GM23338 (cell line): ENCODE measurements at regions not wholly inside any gene's neighbourhood (a gene's known extent, or its start where the extent isn't known, plus 50 kb on each side); places are given as distances from the start of the nearest gene placed in this dataset.

Source experiments
- ATAC-seq: fragments of 200-7000 bp; cut with Tn5 transposase; 3 replicates; pipeline ENCODE4 v1.9.1; 2020
- DNase-seq: peaks from one replicate; pipeline ENCODE4 v3.0.0-alpha.2; 2015; ENCODE audit warnings: low spot score
- H2AFZ ChIP-seq: fragments of 200-600 bp; sonication (generic); 2 replicates; pipeline ENCODE4 v1.8.0; 2016; ENCODE audit warnings: antibody characterized with exemption, mild to moderate bottlenecking, moderate library complexity
- H3F3A ChIP-seq: fragments of 200-600 bp; sonication (generic); replicated peaks from 2 replicates; pipeline ENCODE4 v1.8.0; 2017; ENCODE audit warnings: antibody characterized with exemption, mixed run types, low read depth
- H3K27ac ChIP-seq: fragments of 200-600 bp; sonication (generic); 2 replicates; pipeline ENCODE4 v1.6.1; 2016; ENCODE audit warnings: low read depth
- H3K27me3 ChIP-seq: fragments of 200-600 bp; sonication (generic); 2 replicates; pipeline ENCODE4 v1.8.0; 2016; ENCODE audit warnings: mild to moderate bottlenecking, mixed run types, moderate library complexity; ENCODE audit not compliant: insufficient read depth
- H3K36me3 ChIP-seq: fragments of 200-600 bp; sonication (generic); 2 replicates; pipeline ENCODE4 v1.8.0; 2016; ENCODE audit warnings: mild to moderate bottlenecking; ENCODE audit not compliant: insufficient read depth
- H3K4me1 ChIP-seq: fragments of 200-600 bp; sonication (generic); 2 replicates; pipeline ENCODE4 v1.8.0; 2016; ENCODE audit warnings: mild to moderate bottlenecking, moderate library complexity; ENCODE audit not compliant: insufficient read depth
- H3K4me2 ChIP-seq: fragments of 200-600 bp; sonication (generic); 2 replicates; pipeline ENCODE4 v1.7.1; 2017; ENCODE audit warnings: mixed run types
- H3K4me3 ChIP-seq: fragments of 200-600 bp; sonication (generic); 2 replicates; pipeline ENCODE4 v1.6.1; 2016; ENCODE audit warnings: mixed run types
- H3K79me2 ChIP-seq: fragments of 200-600 bp; sonication (generic); replicated peaks from 2 replicates; pipeline ENCODE4 v1.8.0; 2017; ENCODE audit warnings: mild to moderate bottlenecking; ENCODE audit not compliant: insufficient read depth
- H3K9me2 ChIP-seq: fragments of 200-600 bp; sonication (generic); 2 replicates; pipeline ENCODE4 v1.8.0; 2017; ENCODE audit not compliant: insufficient read depth
- H4K20me1 ChIP-seq: fragments of 200-600 bp; sonication (generic); replicated peaks from 2 replicates; pipeline ENCODE4 v1.8.0; 2017; ENCODE audit warnings: mild to moderate bottlenecking; ENCODE audit not compliant: insufficient read depth
- H3K27ac Mint-ChIP-seq: 2 replicates; pipeline ENCODE4 v1.8.0; 2020; ENCODE audit warnings: inconsistent platforms, mild to moderate bottlenecking, moderate library complexity, mixed read lengths
- H3K27me3 Mint-ChIP-seq: 3 replicates; pipeline ENCODE4 v1.8.0; 2022; ENCODE audit warnings: low read depth, mild to moderate bottlenecking, moderate library complexity, mixed read lengths, inconsistent platforms; ENCODE audit not compliant: insufficient read depth, poor library complexity
- H3K36me3 Mint-ChIP-seq: 3 replicates; pipeline ENCODE4 v1.8.0; 2021; ENCODE audit warnings: low read depth, mild to moderate bottlenecking, inconsistent platforms, moderate library complexity, mixed read lengths
- H3K4me1 Mint-ChIP-seq: 3 replicates; pipeline ENCODE4 v1.8.0; 2020; ENCODE audit warnings: mild to moderate bottlenecking, inconsistent platforms, mixed read lengths
- H3K4me3 Mint-ChIP-seq: 3 replicates; pipeline ENCODE4 v1.8.0; 2021; ENCODE audit warnings: moderate library complexity, mild to moderate bottlenecking, inconsistent platforms, mixed read lengths
- H3K9me3 Mint-ChIP-seq: 3 replicates; pipeline ENCODE4 v1.8.0; 2020; ENCODE audit warnings: moderate library complexity, mild to moderate bottlenecking, inconsistent platforms, mixed read lengths
- CREB1 ChIP-seq: fragments of 250-450 bp; sonication (Bioruptor Pico); IDR thresholded peaks from 2 replicates; pipeline ENCODE4 v1.5.0; 2020; ENCODE audit warnings: low read depth, mild to moderate bottlenecking, moderate library complexity
- CTCF ChIP-seq, 2 experiments: fragments of 200-600 bp in 1 of 2; sonication (generic) in 1 of 2; conservative IDR thresholded peaks; 2 replicates each; pipeline versions ENCODE4 v1.5.1 to v1.6.1; 2016 to 2017; ENCODE audit warnings: antibody characterized with exemption in 2 of 2, low read depth in 2 of 2, mild to moderate bottlenecking in 2 of 2, moderate library complexity in 1 of 2
- EZH2 ChIP-seq: fragments of 200-600 bp; sonication (generic); IDR thresholded peaks from one replicate; pipeline ENCODE4 v1.8.0; 2017; ENCODE audit warnings: antibody characterized with exemption, mild to moderate bottlenecking, low read depth; ENCODE audit not compliant: unreplicated experiment
- EZH2phosphoT487 ChIP-seq: fragments of 200-600 bp; sonication (generic); IDR thresholded peaks from one replicate; pipeline ENCODE4 v1.8.1; 2018; ENCODE audit warnings: antibody characterized with exemption; ENCODE audit not compliant: unreplicated experiment
- JUNB ChIP-seq: IDR thresholded peaks from one replicate; pipeline ENCODE4 v1.6.1; 2016; ENCODE audit warnings: antibody characterized with exemption; ENCODE audit not compliant: unreplicated experiment
- NANOG ChIP-seq: IDR thresholded peaks from 2 replicates; pipeline ENCODE4 v1.6.1; 2016; ENCODE audit warnings: antibody characterized with exemption, borderline replicate concordance
- POLR2AphosphoS5 ChIP-seq: IDR thresholded peaks from 2 replicates; pipeline ENCODE4 v1.6.1; 2016; ENCODE audit warnings: antibody characterized with exemption, low read depth
- STAT1 ChIP-seq: IDR thresholded peaks from one replicate; pipeline ENCODE4 v1.6.1; 2016; ENCODE audit warnings: antibody characterized with exemption; ENCODE audit not compliant: unreplicated experiment
- ZNF114 ChIP-seq: fragments of 250-450 bp; sonication (Bioruptor Pico); IDR thresholded peaks from 2 replicates; pipeline ENCODE4 v1.5.0; 2020; ENCODE audit warnings: mild to moderate bottlenecking, moderate library complexity
- ZNF331 ChIP-seq: fragments of 250-450 bp; sonication (Bioruptor Pico); IDR thresholded peaks from 2 replicates; pipeline ENCODE4 v1.5.0; 2020; ENCODE audit warnings: low read depth, mild to moderate bottlenecking, moderate library complexity
- ZNF462 ChIP-seq: fragments of 250-450 bp; sonication (Bioruptor Pico); IDR thresholded peaks from 2 replicates; pipeline ENCODE4 v1.5.0; 2020; ENCODE audit warnings: mild to moderate bottlenecking, moderate library complexity
- TF ChIP-seq, protein P1 (sequence below): IDR thresholded peaks from 2 replicates; pipeline ENCODE4 v1.6.1; 2016; ENCODE audit warnings: antibody characterized with exemption
- TF ChIP-seq, protein P2 (sequence below): IDR thresholded peaks from one replicate; pipeline ENCODE4 v1.6.1; 2018; ENCODE audit warnings: antibody characterized with exemption; ENCODE audit not compliant: unreplicated experiment

GRCh38 chr6:147075381-147075780, 128.8 kb upstream of the STXBP5 start:
- no peak overlapping the region for H3K27ac ChIP-seq
- no peaks in the 10 kb centered on the region for H3K79me2 ChIP-seq
- no peak overlapping the region for H3K4me3 ChIP-seq
- H3K36me3 Mint-ChIP-seq = no peaks in the 10 kb centered on the region
- DNase-seq = no peak
- H3K4me1 Mint-ChIP-seq = peaks cover 8% of the 10 kb centered on the region
- H2AFZ ChIP-seq = no peak overlapping the region
- no peaks in the 10 kb centered on the region for H3K9me3 Mint-ChIP-seq
- no peak for ATAC-seq
- no peaks in the 10 kb centered on the region for H3K4me1 ChIP-seq
- H4K20me1 ChIP-seq = no peaks in the 10 kb centered on the region
- no peak overlapping the region for H3K4me2 ChIP-seq
- no peak overlapping the region for H3K27ac Mint-ChIP-seq
- H3K27me3 ChIP-seq = no peaks in the 10 kb centered on the region
- TF ChIP-seq CTCF (conservative IDR thresholded peaks at IDR 0.05; ENCODE audit: low read depth in 2 of 2) (no peak), CREB1 (no peak), POLR2AphosphoS5 (no peak), JUNB (no peak), STAT1 (no peak), EZH2phosphoT487 (no peak), NANOG (no peak), ZNF331 (CRISPR knock-in tag) (no peak), ZNF462 (CRISPR knock-in tag) (no peak), ZNF114 (no peak), EZH2 (no peak)
- TF ChIP-seq, protein P1, sequence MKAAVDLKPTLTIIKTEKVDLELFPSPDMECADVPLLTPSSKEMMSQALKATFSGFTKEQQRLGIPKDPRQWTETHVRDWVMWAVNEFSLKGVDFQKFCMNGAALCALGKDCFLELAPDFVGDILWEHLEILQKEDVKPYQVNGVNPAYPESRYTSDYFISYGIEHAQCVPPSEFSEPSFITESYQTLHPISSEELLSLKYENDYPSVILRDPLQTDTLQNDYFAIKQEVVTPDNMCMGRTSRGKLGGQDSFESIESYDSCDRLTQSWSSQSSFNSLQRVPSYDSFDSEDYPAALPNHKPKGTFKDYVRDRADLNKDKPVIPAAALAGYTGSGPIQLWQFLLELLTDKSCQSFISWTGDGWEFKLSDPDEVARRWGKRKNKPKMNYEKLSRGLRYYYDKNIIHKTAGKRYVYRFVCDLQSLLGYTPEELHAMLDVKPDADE = no peak
- TF ChIP-seq, protein P2, sequence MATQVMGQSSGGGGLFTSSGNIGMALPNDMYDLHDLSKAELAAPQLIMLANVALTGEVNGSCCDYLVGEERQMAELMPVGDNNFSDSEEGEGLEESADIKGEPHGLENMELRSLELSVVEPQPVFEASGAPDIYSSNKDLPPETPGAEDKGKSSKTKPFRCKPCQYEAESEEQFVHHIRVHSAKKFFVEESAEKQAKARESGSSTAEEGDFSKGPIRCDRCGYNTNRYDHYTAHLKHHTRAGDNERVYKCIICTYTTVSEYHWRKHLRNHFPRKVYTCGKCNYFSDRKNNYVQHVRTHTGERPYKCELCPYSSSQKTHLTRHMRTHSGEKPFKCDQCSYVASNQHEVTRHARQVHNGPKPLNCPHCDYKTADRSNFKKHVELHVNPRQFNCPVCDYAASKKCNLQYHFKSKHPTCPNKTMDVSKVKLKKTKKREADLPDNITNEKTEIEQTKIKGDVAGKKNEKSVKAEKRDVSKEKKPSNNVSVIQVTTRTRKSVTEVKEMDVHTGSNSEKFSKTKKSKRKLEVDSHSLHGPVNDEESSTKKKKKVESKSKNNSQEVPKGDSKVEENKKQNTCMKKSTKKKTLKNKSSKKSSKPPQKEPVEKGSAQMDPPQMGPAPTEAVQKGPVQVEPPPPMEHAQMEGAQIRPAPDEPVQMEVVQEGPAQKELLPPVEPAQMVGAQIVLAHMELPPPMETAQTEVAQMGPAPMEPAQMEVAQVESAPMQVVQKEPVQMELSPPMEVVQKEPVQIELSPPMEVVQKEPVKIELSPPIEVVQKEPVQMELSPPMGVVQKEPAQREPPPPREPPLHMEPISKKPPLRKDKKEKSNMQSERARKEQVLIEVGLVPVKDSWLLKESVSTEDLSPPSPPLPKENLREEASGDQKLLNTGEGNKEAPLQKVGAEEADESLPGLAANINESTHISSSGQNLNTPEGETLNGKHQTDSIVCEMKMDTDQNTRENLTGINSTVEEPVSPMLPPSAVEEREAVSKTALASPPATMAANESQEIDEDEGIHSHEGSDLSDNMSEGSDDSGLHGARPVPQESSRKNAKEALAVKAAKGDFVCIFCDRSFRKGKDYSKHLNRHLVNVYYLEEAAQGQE = no peak
- no peaks in the 10 kb centered on the region for H3F3A ChIP-seq
- no peaks in the 10 kb centered on the region for H3K36me3 ChIP-seq
- H3K27me3 Mint-ChIP-seq = no peaks in the 10 kb centered on the region
- no peaks in the 10 kb centered on the region; the same call in 1 of the 2 replicates for H3K9me2 ChIP-seq
- no peak overlapping the region for H3K4me3 Mint-ChIP-seq
